ENCODE measurements at regions not wholly inside any gene's neighbourhood (a gene's known extent, or its start where the extent isn't known, plus 50 kb on each side); places are given as distances from the start of the nearest gene placed in this dataset.
"Not testable (repeated sequence)": the region's sequence is repeated elsewhere in the genome, so short reads cannot be mapped to it uniquely, and the experiment has no call there.

- not testable (repeated sequence) for DNase-seq
Observed at GRCh38 chr14:27640688-27641087, 1042.9 kb upstream of the NOVA1 start.

DNA sequence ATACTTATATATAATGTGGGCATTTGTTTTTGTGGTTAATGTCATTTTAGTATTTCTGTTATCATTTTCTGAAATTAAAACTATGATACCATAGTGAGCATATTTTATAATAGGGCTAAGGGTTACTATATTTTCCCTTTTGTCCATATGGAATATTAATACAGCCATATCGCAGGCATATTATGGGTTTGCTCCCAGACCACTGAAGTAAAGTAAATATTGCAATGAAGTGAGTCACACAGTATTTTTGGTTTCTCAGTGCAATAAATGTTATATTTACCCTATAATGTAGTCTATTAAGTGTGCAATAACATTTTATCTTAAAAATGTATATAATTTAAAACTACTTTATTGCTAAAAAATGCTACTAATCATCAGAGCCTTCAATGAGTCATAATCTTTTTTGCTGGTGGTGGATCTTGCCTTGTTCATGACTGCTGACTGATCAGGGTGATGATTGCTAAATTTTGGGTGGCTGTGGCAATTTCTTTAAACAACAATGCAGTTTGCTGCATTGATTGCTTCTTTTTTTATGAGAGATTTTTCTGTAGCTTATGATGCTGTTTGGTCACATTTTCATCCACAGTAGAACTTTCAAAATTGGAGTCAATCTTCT is 1044.5 kb upstream of the NOVA1 start:
- DNase-seq = no peak

DNA sequence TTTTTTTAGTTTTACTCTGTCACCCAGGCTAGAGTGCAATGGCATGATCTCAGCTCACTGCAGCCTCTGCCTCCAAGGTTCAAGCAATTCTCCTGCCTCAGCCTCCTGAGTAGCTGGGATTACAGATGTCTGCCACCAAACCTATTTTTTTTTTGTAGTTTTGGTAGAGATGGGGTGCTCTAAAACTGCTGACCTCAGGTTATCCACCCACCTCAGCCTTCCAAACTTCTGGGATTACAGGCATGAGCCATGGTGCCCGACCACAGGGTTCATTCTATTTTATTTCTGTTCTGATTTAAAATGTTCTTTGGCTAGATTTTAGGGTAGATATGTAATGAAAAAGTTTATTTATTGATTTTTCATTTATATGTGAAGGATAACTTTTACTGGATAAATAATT is 1062.8 kb upstream of the NOVA1 start:
- no peak for DNase-seq

DNA sequence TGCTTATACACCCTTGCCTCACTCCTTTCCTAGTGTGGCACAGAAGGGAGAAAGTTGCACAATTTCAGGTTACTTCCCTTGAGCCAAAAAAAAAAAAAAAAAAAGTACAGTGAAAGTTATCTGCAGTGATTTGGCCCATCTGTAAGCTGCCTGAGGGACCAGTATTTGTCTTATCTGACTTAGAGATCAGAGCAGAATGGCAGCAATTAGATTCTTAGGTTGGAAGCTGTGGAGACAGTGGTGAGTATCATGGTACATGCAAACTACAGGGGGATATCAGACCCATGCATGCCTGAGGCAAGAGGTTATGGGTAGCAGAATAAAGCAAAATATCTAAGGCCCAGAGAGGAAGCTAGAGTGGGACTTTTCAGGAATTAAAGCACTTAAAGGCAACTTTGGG is 1070.7 kb upstream of the NOVA1 start:
- no peak for DNase-seq

- DNase-seq = no peak
Observed at GRCh38 chr14:27672047-27672446, 1074.2 kb upstream of the NOVA1 start.

DNA sequence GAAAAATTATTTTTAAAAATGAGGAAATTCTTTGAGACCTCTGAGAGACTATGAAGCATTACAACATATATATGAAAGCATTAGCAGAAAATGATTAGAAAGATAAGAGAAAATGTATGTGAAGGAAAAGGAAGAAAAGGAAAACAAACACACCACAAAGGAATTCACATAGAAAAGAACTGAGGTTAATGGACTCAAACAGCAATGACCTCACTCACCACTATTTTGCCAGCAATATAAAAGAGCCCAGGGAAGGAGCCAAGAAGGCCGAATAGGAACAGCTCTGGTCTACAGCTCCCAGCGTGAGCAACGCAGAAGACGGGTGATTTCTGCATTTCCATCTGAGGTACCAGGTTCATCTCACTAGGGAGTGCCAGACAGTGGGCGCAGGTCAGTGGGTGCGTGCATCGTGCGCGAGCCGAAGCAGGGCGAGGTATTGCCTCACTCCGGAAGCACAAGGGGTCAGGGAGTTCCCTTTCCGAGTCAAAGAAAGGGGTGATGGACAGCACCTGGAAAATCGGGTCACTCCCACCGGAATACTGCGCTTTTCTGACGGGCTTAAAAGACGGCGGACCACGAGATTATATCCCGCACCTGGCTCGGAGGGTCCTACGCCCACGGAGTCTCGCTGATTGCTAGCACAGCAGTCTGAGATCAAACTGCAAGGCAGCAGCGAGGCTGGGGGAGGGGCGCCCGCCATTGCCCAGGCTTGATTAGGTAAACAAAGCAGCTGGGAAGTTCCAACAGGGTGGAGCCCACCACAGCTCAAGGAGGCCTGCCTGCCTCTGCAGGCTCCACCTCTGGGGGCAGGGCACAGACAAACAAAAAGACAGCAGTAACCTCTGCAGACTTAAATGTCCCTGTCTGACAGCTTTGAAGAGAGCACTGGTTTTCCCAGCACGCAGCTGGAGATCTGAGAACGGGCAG is 1075.2 kb upstream of the NOVA1 start:
- DNase-seq = not testable (repeated sequence)

- DNase-seq = no peak
Observed at GRCh38 chr14:27686137-27686536, 1080.5 kb upstream of the FOXG1 start.

DNA sequence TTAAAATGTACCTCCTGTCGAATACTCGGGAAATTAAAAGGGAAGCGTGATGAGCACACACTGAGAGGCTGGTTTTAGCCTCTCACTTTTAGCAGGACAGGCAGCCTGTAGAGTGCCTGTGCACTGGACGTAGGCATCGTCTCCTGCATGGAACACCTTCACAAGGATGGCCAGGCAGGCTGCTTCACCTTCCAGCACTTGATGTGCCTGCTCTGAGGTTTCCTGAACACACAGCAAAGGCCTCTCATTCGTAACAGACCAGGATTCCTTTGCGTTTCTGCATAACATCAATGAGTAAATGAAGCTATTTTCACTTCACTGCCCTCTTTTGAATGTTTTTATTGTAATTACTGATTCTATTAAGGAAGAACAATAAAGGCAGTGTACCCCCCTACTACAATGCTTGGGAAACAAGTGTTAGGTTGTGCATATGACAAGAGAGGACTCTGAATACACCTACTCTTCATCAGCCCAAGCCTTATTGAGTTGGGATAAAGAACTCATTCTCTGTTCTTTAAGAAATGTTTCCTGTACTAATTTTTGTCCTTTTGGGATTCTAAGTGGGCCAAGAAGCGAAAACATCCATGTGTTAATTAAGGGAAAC is 1077.6 kb upstream of the FOXG1 start:
- DNase-seq = no peak

DNA sequence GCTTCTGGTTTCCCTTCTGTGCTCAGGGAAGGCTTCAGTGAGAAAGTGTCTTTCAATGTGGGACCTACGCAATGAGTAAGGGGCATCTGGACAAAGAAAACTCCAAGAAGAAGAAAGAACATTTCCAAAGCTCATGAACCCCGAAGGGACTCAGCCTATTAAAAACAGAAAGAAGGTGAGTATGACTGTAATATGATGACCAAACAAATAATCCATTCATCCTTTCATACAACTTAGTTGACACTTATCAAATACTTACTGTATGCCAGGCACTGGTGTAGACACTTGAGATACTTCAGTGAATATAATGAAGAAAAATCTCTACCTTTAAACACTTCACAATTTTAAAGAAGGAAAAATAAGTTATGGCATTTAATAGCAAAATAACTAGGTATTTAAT is 1054.2 kb upstream of the FOXG1 start:
- DNase-seq = no peak

DNA sequence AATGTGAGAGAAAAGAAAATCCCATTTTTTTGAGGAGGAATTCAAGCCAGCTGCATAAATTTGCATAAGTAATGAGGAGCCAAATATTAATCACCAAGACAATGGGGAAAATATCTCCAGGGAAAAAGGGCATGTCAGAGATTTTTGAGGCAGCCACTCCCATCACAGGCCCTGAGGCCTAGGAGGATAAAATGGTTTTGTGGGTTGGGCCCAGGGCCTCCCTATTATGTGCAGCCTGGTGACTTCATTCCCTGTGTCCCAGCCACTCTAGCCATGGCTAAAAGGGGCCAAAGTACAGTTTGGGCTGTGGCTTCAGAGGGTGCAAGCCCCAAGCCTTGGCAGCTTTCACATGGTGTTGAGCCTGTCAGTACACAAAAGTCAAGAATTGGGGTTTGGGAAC is 1051.0 kb upstream of the FOXG1 start:
- no peak for DNase-seq

DNA sequence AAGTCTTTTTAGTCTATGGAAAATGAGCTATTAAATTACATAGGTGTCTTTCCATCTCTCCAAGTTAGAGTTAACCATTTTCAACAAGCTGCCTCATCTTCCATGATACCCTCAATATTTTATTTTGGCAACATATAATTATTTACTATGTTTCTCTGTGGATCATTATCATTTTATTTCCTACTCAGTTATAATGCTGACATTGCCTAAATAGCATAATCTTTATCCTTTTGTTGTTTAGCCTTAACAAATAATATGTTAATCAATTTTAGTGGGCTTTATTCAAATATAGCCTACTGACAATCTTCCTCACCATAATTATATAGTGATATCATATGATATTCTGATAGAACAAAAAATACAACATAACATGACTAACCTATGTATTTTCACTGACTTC is 1044.8 kb upstream of the FOXG1 start:
- DNase-seq = no peak

DNA sequence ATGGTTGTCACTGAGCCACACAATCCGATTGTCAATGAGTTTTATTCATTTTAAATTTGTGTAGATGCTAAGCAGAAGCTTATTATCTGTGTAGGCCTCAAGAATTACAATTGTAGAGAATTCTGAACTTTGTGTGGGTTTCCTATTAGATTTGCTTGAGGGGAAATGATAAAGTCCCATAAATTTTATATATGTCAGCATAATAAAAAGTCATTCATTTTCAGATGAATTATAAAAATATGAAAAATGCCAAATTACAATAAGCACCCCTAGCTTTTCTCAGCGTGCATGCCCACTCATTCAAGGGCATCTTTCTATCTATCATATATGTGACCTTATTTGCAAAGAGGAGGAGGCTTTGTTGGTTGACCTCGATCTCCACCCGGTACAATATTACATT is 1041.1 kb upstream of the FOXG1 start:
- no peak for DNase-seq

DNA sequence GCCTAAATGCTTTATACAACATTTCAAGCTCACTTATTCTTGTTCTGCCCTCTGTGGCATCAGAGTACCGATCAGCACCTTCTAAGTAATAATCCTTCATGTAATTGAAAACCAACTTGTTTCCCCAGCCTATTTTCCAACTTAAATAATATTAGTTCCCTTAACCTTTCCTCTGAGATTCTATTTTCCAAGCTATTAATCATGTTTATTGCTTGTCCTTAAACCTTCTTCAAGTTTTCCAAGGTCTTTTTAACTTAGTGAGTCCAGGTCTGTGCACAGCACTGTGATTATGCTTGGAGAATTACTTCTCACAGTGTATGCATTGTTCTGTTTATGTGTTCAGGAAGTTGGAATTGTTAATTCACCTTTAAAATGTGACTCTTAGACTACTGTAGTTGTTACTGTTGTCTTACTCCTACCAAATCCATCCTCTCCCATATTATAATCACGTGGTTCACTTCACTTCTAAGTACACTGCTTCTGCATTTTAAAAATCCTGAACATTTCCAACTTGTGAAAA is 1039.3 kb upstream of the FOXG1 start:
- no peak for DNase-seq

DNA sequence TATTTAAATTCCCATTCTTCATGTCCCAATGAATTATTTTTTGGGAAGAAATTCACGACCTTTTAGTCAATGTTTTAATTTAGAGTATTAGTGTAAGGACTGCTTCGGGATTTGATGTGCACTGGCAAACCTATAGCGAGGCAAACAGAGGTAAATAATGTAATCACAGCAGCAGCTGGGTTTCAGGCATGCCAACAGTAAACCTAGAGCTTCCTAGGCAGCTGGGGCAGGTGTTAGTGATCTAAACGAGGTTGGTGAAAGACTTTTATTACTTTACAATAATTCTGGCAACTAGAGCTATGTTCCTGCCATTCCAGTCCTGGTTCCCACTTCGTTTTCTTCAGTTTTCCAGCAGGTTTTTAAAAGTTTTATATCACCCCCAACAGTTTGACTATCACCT is 1036.4 kb upstream of the FOXG1 start:
- no peak for DNase-seq

DNA sequence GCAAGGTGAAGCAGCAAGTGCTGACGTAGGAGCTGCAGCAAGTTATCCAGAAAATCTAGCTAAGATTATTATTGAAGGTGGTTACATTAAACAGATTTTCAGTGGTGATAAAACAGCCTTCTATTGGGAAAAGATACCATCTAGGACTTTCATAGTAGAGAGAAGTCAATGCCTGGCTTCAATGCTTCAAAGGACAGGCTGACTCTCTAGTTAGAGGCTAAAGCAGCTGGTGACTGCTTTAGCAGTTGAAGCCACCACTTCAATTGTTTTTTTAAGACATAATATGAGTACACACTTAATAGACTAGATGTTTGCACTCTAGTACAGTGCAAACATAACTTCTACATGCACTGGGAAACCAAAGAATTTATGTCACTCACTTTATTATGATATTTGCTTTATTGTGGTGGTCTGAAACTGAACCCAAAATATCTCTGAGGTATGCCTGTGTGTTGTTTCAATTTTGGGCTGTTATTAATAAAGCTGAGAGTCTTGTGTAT is 1026.9 kb upstream of the FOXG1 start:
- DNase-seq = no peak

DNA sequence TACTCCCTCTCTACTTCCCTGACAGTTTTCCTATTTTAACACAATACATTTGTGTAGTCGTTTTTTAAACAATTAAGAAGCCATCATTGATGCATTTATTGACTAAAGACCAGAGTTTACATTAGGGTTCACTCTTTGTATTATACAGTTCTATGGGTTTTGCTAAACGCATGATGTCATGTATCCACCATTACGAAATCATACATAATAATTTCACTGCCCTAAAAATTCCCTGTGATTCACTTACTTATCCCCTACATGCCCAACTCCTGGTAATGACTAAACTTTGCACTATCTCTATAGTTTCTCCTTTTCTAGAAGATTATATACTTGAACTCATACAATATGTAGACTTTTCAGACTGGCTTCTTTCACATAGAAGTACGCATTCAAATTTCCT is 1016.5 kb upstream of the FOXG1 start:
- DNase-seq = no peak

DNA sequence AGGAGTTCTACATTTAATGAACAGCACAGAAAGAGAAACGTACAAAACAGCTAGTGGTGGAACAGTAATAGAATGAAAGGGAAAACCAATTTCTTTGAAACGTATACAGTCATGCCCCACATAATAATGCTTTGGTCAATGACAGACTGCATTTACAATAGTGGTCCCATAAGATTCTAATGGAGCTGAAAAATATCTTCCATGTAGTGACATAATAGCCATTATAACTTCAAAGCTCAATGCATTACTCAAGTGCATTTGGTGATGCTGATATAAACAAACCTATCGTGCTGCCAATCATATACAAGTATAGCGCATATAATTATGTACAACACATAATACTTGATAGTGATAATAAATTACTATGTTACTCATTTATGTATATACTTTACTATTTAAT is 1008.9 kb upstream of the FOXG1 start:
- DNase-seq = not testable (repeated sequence)

DNA sequence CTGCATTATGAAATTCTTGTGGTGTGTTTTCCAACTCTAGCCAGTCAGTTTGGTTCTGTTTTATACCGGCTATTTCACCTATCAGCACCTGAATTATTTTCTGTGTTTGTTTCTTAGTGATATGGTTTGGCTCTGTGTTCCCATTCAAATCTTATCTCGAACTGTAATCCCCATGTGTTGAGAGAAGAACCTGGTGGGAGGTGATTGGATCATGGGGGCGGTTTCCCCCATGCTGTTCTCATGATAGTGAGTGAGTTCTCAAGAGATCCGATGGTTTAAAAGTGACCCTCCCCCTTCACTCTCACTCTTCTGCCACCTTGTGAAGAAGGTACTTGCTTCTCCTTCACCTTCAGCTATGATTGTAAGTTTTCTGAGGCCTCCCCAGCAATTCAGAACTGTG is 1006.2 kb upstream of the FOXG1 start:
- not testable (repeated sequence) for DNase-seq

DNA sequence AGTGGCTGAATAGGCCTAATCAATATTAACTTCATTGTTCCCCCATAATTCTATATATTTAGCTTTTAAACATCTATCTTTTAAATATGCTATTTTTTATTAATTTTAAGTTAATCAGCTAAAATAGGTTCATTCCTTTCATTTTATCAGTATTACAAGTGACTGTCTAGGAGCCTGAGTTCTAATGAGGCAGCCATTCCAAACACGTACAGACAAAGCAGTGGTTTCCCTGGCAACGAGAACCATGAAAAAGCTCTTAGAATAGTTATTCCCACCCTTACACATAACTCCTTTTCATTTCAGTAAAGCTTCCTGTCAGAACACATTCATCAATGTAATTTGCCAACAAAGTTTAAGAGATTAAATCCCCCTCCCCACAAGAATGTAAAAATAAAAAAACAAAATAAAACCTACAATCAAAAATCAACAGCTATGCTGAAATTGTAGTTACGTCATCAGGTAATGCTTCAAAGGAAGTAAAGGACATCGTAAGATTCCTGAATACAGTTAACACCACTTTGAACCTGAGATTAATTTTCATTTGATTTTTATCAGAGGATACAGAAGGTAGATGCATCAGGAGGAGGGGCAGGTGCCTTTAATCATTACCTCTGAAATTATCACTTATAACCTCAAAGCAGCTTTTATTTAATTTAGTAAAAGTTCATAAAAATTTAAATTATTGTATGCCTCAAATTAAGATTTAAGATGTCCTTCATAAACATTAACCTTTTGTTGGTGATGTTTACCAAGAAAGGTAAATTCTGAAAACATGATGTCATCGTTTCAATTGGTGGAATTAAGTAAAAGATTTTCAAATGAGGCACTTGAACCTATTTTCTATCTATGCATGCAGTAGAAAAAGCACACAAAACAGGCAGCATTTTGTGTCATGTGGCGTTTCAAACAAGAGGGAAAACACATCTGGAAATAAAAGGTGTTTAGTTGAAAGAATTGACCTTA is 967.2 kb upstream of the FOXG1 start:
- DNase-seq = not testable (repeated sequence)

GRCh38 chr14:27817746-27818430 is 948.7 kb upstream of the FOXG1 start:
- DNase-seq = not testable (repeated sequence)

GRCh38 chr14:27826149-27826548 is 940.4 kb upstream of the FOXG1 start:
- not testable (repeated sequence) for DNase-seq

DNA sequence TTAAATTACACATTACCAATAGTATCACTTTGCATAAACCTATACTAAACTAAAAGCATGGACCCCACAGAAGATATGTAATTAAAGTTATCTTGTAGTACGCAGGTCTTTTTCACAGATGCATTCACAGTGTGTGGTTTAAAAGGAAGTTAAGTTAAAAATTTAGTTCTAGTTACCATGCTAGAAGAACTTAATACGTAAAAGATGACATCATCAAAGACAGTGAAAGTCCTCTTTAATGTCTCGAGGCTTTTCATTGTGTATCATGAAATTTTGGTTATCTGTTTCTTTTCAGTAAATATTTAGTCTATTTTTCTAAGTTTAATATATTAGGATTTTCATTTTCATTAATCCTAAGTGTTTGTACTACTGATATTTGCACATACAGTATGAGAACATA is 934.6 kb upstream of the FOXG1 start:
- DNase-seq = not testable (repeated sequence)
